SK-N-SH treated with all-trans-retinoic acid at 6 μM for 48 hours (cell line): ENCODE measurements at regions not wholly inside any gene's neighbourhood (a gene's known extent, or its start where the extent isn't known, plus 50 kb on each side); places are given as distances from the start of the nearest gene placed in this dataset.

ENCODE experiments used
- ARNTL ChIP-seq: fragments of 450-650 bp; formaldehyde crosslinking; IDR thresholded peaks from 2 replicates; pipeline ENCODE4 v1.5.0; 2020; ENCODE audit warnings: low read depth, mild to moderate bottlenecking, moderate library complexity, borderline replicate concordance
- BACH2 ChIP-seq: fragments of 250-450 bp; sonication (Bioruptor Pico); IDR thresholded peaks from 2 replicates; pipeline ENCODE4 v1.9.0; 2021; ENCODE audit warnings: mild to moderate bottlenecking, borderline replicate concordance
- ESRRG ChIP-seq: fragments of 250-450 bp; sonication (Bioruptor Pico); IDR thresholded peaks from 2 replicates; pipeline ENCODE4 v1.6.1; 2021; ENCODE audit warnings: mild to moderate bottlenecking
- ISL1 ChIP-seq: fragments of 250-450 bp; sonication (Bioruptor Pico); IDR thresholded peaks from 2 replicates; pipeline ENCODE4 v2.1.2; 2022; ENCODE audit warnings: mild to moderate bottlenecking, moderate library complexity
- TCF4 ChIP-seq: fragments of 250-450 bp; sonication (Bioruptor Pico); IDR thresholded peaks from 2 replicates; pipeline ENCODE4 v1.8.0; 2021; ENCODE audit warnings: mild to moderate bottlenecking, moderate library complexity, borderline replicate concordance
- TOX ChIP-seq: fragments of 250-450 bp; sonication (Bioruptor Pico); IDR thresholded peaks from 2 replicates; pipeline ENCODE4 v1.8.0; 2021; ENCODE audit warnings: mild to moderate bottlenecking, moderate library complexity, borderline replicate concordance
- ZFP3 ChIP-seq: fragments of 250-450 bp; sonication (Bioruptor Pico); IDR thresholded peaks from 2 replicates; pipeline ENCODE4 v1.5.0; 2020; ENCODE audit warnings: mild to moderate bottlenecking, moderate library complexity
- ZFP30 ChIP-seq: fragments of 450-650 bp; formaldehyde crosslinking; IDR thresholded peaks from 2 replicates; pipeline ENCODE4 v1.5.0; 2022; ENCODE audit warnings: mild to moderate bottlenecking, moderate library complexity
- ZNF565 ChIP-seq: fragments of 450-650 bp; formaldehyde crosslinking; conservative IDR thresholded peaks from 2 replicates; pipeline ENCODE4 v1.5.0; 2020; ENCODE audit warnings: low read depth, mild to moderate bottlenecking, moderate library complexity
- TF ChIP-seq, protein P1 (sequence below): fragments of 250-450 bp; sonication (Bioruptor Pico); IDR thresholded peaks from 2 replicates; pipeline ENCODE4 v1.8.0; 2021; ENCODE audit warnings: low read depth, mild to moderate bottlenecking, moderate library complexity, borderline replicate concordance
- TF ChIP-seq, protein P2 (sequence below): fragments of 250-450 bp; sonication (Bioruptor Pico); IDR thresholded peaks from 2 replicates; pipeline ENCODE4 v1.5.1; 2020; ENCODE audit warnings: low read depth, mild to moderate bottlenecking, moderate library complexity
- TF ChIP-seq, protein P3 (sequence below): fragments of 250-450 bp; sonication (Bioruptor Pico); IDR thresholded peaks from 2 replicates; pipeline ENCODE4 v1.5.1; 2021; ENCODE audit warnings: mild to moderate bottlenecking, moderate library complexity
- TF ChIP-seq, protein P4 (sequence below): fragments of 250-450 bp; sonication (Bioruptor Pico); IDR thresholded peaks from 2 replicates; pipeline ENCODE4 v1.5.0; 2020; ENCODE audit warnings: mild to moderate bottlenecking, moderate library complexity
- TF ChIP-seq, protein P5 (sequence below): fragments of 250-450 bp; sonication (Bioruptor Pico); IDR thresholded peaks from 2 replicates; pipeline ENCODE4 v1.8.0; 2020; ENCODE audit warnings: mild to moderate bottlenecking, moderate library complexity, borderline replicate concordance

DNA sequence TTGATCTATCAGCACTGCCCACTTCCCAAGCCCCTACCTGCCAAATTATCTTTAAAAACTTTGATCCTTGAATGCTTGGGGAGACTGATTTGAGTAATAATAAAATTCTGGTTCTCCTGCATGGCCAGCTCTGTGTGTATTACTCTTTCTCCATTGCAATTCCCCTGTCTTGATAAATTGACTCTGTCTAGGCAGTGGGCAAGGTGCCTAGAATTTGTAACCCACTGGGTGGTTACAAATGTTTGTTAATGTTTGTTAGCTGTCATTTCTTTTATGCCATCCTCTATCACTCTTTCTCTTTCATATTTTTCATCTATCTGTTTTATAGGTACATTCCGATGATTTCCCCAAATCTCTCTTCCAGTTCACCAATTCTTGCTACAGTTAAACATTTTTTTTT is 694.1 kb downstream of the TYW1 start:
- TF ChIP-seq, protein P1, sequence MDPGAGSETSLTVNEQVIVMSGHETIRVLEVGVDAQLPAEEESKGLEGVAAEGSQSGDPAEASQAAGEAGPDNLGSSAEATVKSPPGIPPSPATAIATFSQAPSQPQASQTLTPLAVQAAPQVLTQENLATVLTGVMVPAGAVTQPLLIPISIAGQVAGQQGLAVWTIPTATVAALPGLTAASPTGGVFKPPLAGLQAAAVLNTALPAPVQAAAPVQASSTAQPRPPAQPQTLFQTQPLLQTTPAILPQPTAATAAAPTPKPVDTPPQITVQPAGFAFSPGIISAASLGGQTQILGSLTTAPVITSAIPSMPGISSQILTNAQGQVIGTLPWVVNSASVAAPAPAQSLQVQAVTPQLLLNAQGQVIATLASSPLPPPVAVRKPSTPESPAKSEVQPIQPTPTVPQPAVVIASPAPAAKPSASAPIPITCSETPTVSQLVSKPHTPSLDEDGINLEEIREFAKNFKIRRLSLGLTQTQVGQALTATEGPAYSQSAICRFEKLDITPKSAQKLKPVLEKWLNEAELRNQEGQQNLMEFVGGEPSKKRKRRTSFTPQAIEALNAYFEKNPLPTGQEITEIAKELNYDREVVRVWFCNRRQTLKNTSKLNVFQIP (CRISPR knock-in tag): no peak
- no peak for TF ChIP-seq ZFP30
- no peak for TF ChIP-seq BACH2 (CRISPR knock-in tag)
- TF ChIP-seq, protein P2, sequence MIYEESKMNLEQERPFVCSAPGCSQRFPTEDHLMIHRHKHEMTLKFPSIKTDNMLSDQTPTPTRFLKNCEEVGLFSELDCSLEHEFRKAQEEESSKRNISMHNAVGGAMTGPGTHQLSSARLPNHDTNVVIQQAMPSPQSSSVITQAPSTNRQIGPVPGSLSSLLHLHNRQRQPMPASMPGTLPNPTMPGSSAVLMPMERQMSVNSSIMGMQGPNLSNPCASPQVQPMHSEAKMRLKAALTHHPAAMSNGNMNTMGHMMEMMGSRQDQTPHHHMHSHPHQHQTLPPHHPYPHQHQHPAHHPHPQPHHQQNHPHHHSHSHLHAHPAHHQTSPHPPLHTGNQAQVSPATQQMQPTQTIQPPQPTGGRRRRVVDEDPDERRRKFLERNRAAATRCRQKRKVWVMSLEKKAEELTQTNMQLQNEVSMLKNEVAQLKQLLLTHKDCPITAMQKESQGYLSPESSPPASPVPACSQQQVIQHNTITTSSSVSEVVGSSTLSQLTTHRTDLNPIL (CRISPR knock-in tag): no peak
- TF ChIP-seq, protein P3, sequence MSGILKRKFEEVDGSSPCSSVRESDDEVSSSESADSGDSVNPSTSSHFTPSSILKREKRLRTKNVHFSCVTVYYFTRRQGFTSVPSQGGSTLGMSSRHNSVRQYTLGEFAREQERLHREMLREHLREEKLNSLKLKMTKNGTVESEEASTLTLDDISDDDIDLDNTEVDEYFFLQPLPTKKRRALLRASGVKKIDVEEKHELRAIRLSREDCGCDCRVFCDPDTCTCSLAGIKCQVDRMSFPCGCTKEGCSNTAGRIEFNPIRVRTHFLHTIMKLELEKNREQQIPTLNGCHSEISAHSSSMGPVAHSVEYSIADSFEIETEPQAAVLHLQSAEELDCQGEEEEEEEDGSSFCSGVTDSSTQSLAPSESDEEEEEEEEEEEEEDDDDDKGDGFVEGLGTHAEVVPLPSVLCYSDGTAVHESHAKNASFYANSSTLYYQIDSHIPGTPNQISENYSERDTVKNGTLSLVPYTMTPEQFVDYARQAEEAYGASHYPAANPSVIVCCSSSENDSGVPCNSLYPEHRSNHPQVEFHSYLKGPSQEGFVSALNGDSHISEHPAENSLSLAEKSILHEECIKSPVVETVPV (CRISPR knock-in tag): no peak
- TF ChIP-seq ARNTL (CRISPR knock-in tag): no peak
- TF ChIP-seq, protein P4, sequence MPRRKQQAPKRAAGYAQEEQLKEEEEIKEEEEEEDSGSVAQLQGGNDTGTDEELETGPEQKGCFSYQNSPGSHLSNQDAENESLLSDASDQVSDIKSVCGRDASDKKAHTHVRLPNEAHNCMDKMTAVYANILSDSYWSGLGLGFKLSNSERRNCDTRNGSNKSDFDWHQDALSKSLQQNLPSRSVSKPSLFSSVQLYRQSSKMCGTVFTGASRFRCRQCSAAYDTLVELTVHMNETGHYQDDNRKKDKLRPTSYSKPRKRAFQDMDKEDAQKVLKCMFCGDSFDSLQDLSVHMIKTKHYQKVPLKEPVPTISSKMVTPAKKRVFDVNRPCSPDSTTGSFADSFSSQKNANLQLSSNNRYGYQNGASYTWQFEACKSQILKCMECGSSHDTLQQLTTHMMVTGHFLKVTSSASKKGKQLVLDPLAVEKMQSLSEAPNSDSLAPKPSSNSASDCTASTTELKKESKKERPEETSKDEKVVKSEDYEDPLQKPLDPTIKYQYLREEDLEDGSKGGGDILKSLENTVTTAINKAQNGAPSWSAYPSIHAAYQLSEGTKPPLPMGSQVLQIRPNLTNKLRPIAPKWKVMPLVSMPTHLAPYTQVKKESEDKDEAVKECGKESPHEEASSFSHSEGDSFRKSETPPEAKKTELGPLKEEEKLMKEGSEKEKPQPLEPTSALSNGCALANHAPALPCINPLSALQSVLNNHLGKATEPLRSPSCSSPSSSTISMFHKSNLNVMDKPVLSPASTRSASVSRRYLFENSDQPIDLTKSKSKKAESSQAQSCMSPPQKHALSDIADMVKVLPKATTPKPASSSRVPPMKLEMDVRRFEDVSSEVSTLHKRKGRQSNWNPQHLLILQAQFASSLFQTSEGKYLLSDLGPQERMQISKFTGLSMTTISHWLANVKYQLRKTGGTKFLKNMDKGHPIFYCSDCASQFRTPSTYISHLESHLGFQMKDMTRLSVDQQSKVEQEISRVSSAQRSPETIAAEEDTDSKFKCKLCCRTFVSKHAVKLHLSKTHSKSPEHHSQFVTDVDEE (CRISPR knock-in tag): no peak
- TF ChIP-seq ISL1 (CRISPR knock-in tag): no peak
- TF ChIP-seq, protein P5, sequence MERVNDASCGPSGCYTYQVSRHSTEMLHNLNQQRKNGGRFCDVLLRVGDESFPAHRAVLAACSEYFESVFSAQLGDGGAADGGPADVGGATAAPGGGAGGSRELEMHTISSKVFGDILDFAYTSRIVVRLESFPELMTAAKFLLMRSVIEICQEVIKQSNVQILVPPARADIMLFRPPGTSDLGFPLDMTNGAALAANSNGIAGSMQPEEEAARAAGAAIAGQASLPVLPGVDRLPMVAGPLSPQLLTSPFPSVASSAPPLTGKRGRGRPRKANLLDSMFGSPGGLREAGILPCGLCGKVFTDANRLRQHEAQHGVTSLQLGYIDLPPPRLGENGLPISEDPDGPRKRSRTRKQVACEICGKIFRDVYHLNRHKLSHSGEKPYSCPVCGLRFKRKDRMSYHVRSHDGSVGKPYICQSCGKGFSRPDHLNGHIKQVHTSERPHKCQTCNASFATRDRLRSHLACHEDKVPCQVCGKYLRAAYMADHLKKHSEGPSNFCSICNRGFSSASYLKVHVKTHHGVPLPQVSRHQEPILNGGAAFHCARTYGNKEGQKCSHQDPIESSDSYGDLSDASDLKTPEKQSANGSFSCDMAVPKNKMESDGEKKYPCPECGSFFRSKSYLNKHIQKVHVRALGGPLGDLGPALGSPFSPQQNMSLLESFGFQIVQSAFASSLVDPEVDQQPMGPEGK (CRISPR knock-in tag): no peak
- TF ChIP-seq ESRRG (CRISPR knock-in tag): no peak
- no peak for TF ChIP-seq TCF4 (CRISPR knock-in tag)
- no peak for TF ChIP-seq TOX (CRISPR knock-in tag)
- TF ChIP-seq ZNF565 (CRISPR knock-in tag): no peak
- no peak for TF ChIP-seq ZFP3 (CRISPR knock-in tag)
